HFFc6 (cell line): ENCODE measurements at regions not wholly inside any gene's neighbourhood (a gene's known extent, or its start where the extent isn't known, plus 50 kb on each side); places are given as distances from the start of the nearest gene placed in this dataset.

Experiments
- DNase-seq: peaks from one replicate; pipeline ENCODE4 v3.0.0-alpha.2; 2018
- H3K27ac Mint-ChIP-seq: 2 replicates; pipeline ENCODE4 v1.8.0; 2020; ENCODE audit warnings: mild to moderate bottlenecking, mixed read lengths
- H3K27me3 Mint-ChIP-seq: 2 replicates; pipeline ENCODE4 v1.8.0; 2021; ENCODE audit warnings: mild to moderate bottlenecking, moderate library complexity, mixed read lengths; ENCODE audit not compliant: insufficient read depth
- H3K36me3 Mint-ChIP-seq: 2 replicates; pipeline ENCODE4 v1.8.0; 2021; ENCODE audit warnings: low read depth, mixed read lengths
- H3K4me1 Mint-ChIP-seq: 2 replicates; pipeline ENCODE4 v1.8.0; 2020; ENCODE audit warnings: low read depth, mixed read lengths
- H3K4me3 Mint-ChIP-seq: 2 replicates; pipeline ENCODE4 v1.8.0; 2020; ENCODE audit warnings: mild to moderate bottlenecking, moderate library complexity, mixed read lengths
- H3K9me3 Mint-ChIP-seq: 2 replicates; pipeline ENCODE4 v1.8.0; 2020; ENCODE audit warnings: mild to moderate bottlenecking, mixed read lengths
- TF ChIP-seq, protein P1 (sequence below): fragments of 200-600 bp; sonication (generic); IDR thresholded peaks from 2 replicates; pipeline ENCODE4 v1.5.0; 2021; ENCODE audit warnings: antibody characterized with exemption, mild to moderate bottlenecking

DNA sequence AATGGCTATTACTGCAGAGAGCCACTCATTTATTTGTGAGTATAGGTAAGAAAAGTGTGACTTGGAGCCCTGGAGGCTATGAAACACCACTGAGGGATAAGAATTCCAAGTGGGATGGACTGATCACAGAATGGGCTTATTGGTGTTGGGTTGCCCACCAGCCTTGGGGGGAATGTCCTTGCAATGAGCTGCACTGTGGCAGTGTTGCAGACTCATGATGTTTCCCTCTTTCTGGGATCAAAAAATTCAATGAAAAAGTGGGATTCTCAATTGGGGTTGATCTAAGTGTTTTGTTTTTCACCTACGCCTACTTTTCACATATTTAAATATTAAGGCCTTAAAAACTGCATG is 1024.5 kb upstream of the PCDH10 start:
- Mint-ChIP-seq H3K4me1 (peaks cover 13% of the 10 kb centered on the region; the same call in 1 of the 2 replicates), H3K36me3 (no peaks in the 10 kb centered on the region), H3K4me3 (no peak overlapping the region), H3K27ac (no peak overlapping the region), H3K27me3 (no peaks in the 10 kb centered on the region; the same call in none of the 2 replicates), H3K9me3 (no peaks in the 10 kb centered on the region)
- TF ChIP-seq, protein P1, sequence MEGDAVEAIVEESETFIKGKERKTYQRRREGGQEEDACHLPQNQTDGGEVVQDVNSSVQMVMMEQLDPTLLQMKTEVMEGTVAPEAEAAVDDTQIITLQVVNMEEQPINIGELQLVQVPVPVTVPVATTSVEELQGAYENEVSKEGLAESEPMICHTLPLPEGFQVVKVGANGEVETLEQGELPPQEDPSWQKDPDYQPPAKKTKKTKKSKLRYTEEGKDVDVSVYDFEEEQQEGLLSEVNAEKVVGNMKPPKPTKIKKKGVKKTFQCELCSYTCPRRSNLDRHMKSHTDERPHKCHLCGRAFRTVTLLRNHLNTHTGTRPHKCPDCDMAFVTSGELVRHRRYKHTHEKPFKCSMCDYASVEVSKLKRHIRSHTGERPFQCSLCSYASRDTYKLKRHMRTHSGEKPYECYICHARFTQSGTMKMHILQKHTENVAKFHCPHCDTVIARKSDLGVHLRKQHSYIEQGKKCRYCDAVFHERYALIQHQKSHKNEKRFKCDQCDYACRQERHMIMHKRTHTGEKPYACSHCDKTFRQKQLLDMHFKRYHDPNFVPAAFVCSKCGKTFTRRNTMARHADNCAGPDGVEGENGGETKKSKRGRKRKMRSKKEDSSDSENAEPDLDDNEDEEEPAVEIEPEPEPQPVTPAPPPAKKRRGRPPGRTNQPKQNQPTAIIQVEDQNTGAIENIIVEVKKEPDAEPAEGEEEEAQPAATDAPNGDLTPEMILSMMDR: no peak
- no peak for DNase-seq

DNA sequence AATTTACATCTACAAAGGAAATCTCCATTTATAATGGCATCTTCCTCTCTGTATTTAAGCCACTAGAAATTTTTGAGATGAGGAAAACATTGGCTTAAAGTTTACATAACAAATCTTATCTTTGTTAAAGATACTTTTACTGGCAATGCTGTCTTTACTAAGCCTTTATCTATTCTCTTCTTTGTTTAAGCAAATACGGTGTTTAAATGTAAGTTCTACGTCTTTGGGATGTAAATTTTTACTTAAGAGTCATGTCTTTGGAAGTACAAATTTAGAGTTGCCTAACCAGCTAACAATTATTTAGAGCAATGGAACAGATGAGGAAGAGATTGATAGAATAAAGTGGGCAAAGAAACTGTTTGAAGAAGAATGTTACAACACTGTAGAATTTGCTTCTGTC is 1024.0 kb upstream of the PCDH10 start:
- H3K36me3 Mint-ChIP-seq: no peaks in the 10 kb centered on the region
- H3K27ac Mint-ChIP-seq: no peak overlapping the region
- no peak overlapping the region for H3K4me3 Mint-ChIP-seq
- TF ChIP-seq, protein P1: no peak
- H3K4me1 Mint-ChIP-seq: peaks cover 13% of the 10 kb centered on the region; the same call in 1 of the 2 replicates
- no peaks in the 10 kb centered on the region; the same call in none of the 2 replicates for H3K27me3 Mint-ChIP-seq
- no peaks in the 10 kb centered on the region for H3K9me3 Mint-ChIP-seq
- DNase-seq: no peak

DNA sequence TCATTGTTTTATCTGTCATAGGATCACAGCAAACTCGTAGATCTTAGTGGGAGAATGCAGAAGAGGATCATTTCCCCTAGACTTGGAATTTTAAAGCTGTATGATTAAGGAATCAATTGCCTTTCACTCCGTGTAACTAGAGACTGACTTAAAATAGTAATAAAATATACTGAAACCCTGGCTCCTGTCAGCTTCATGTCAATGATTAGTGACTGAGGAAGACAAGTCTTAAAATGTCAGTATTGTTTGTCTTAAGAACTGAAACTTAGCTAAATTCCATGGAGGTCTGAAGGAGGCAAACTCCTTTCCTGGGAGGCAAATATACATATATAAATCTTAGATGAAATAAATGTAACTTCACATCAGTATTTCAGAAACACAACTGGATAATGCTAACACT is 1016.7 kb upstream of the PCDH10 start:
- Mint-ChIP-seq H3K27ac (no peak overlapping the region), H3K27me3 (no peaks in the 10 kb centered on the region), H3K4me3 (no peak overlapping the region), H3K36me3 (no peaks in the 10 kb centered on the region), H3K4me1 (no peaks in the 10 kb centered on the region), H3K9me3 (peaks cover 7% of the 10 kb centered on the region; the same call in 1 of the 2 replicates)
- no peak for DNase-seq
- TF ChIP-seq, protein P1: no peak

DNA sequence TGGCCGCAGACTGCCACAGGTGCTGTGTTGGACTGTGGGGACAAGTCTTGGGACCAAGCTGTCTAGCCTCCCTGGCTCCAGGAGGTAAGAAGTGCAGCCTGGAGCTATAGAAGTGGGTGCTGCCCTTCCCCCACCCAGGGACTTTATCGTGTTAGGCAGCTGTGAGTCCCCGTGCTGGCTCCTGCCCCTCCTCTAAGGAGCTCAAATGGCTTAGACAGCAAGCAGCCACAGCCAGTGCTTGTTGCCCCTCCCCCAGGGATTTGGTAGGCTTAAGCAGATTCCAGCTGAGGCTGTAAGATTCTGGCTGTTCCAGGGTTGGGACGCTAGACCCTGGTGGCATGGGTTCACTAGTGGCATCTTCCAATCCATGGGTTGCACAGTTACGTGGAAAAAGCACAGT is 979.4 kb upstream of the PCDH10 start:
- Mint-ChIP-seq H3K9me3 (peaks cover 5% of the 10 kb centered on the region; the same call in 1 of the 2 replicates), H3K4me1 (no peaks in the 10 kb centered on the region), H3K27me3 (no peaks in the 10 kb centered on the region), H3K27ac (no peak overlapping the region), H3K36me3 (no peaks in the 10 kb centered on the region), H3K4me3 (no peak overlapping the region)
- DNase-seq: no peak
- TF ChIP-seq, protein P1: no peak

DNA sequence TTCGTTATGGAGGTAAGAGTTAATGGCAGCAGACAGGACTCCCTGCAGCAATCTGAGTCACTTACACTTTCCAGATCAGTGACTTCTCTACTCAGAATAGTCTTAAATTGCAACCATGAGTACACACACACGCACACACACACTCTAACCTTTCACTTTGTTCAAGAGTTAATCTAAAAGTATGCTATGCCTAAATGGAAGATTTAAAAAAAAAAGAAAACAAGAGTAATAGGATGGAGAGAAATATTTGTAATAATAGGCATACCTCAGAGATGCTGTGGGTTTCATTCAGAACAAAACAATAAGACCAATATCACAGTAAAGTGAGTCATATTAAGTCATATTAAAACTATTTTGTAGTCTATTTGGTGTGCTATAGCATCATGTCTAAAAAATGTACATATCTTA is 969.1 kb upstream of the PCDH10 start:
- TF ChIP-seq, protein P1: no peak
- Mint-ChIP-seq H3K27ac (peak overlapping the region; percentile 69; the same call in 1 of the 2 replicates), H3K4me3 (peak overlapping the region; percentile 58; the same call in 1 of the 2 replicates), H3K9me3 (peaks cover 18% of the 10 kb centered on the region), H3K36me3 (peaks cover 4% of the 10 kb centered on the region; the same call in 1 of the 2 replicates), H3K4me1 (peaks cover 19% of the 10 kb centered on the region; the same call in 1 of the 2 replicates), H3K27me3 (no peaks in the 10 kb centered on the region)
- DNase-seq: peak; percentile 84

DNA sequence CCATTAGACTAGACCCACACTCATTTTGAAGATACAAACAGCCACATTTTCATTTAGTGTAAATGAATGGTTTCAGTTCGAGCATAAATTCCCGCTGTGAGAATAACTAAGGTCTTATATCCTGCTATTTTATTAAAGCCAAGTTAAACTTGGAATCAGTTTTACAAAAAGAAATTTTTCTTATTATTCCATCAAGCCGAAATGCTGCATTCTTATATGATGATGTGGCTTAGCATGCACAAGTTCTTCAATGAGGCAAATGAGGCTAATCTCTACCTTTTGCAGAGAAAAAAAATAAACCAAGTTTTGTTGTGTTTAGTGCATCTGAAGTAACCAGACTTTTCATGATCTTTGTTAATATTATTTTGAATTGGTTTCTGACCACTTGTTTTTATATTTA is 953.9 kb upstream of the PCDH10 start:
- Mint-ChIP-seq H3K4me3 (no peak overlapping the region), H3K27ac (no peak overlapping the region), H3K4me1 (no peaks in the 10 kb centered on the region), H3K27me3 (no peaks in the 10 kb centered on the region), H3K36me3 (0 out of 2 replicates have a peak, but pooled peaks cover 4% of the 10 kb centered on the region), H3K9me3 (peaks cover 4% of the 10 kb centered on the region; the same call in 1 of the 2 replicates)
- peak; percentile 14 for DNase-seq
- TF ChIP-seq, protein P1: no peak
